GM19455 (cell line): ENCODE measurements at regions not wholly inside any gene's neighbourhood (a gene's known extent, or its start where the extent isn't known, plus 50 kb on each side); places are given as distances from the start of the nearest gene placed in this dataset.
"Not testable (repeated sequence)": the region's sequence is repeated elsewhere in the genome, so short reads cannot be mapped to it uniquely, and the experiment has no call there.

ENCODE experiments used
- ATAC-seq: cut with Tn5 transposase; IDR thresholded peaks from one replicate; pipeline ENCODE4 v1.9.1; 2021; ENCODE audit not compliant: unreplicated experiment

GRCh38 chr10:84571146-84571545 is 242.8 kb downstream of the CCSER2 start:
- no peak for ATAC-seq

- no peak for ATAC-seq
Measured at GRCh38 chr10:84574102-84574501, 245.7 kb downstream of the CCSER2 start.

- no peak for ATAC-seq
Measured at GRCh38 chr10:84581976-84582375, 253.6 kb downstream of the CCSER2 start.

- no peak for ATAC-seq
Measured at GRCh38 chr10:84583501-84583900, 255.1 kb downstream of the CCSER2 start.

GRCh38 chr10:84587789-84588188 is 259.4 kb downstream of the CCSER2 start:
- no peak for ATAC-seq

- ATAC-seq, result no peak
Measured at GRCh38 chr10:84588426-84588825, 260.0 kb downstream of the CCSER2 start.

GRCh38 chr10:84588971-84589370 is 260.6 kb downstream of the CCSER2 start:
- no peak for ATAC-seq

- no peak for ATAC-seq
Measured at GRCh38 chr10:84589526-84590205, 261.3 kb downstream of the CCSER2 start.

- no peak for ATAC-seq
Measured at GRCh38 chr10:84590327-84591193, 262.2 kb downstream of the CCSER2 start.

- no peak for ATAC-seq
Measured at GRCh38 chr10:84593506-84593905, 265.1 kb downstream of the CCSER2 start.

- ATAC-seq, result no peak
Measured at GRCh38 chr10:84596585-84596984, 268.2 kb downstream of the CCSER2 start.

GRCh38 chr10:84599254-84599653 is 270.9 kb downstream of the CCSER2 start:
- no peak for ATAC-seq

GRCh38 chr10:84600947-84601346 is 272.6 kb downstream of the CCSER2 start:
- no peak for ATAC-seq

GRCh38 chr10:84602543-84602942 is 274.2 kb downstream of the CCSER2 start:
- not testable (repeated sequence) for ATAC-seq

GRCh38 chr10:84603971-84604370 is 275.6 kb downstream of the CCSER2 start:
- no peak for ATAC-seq

GRCh38 chr10:84605802-84606201 is 277.4 kb downstream of the CCSER2 start:
- ATAC-seq, result no peak

GRCh38 chr10:84606428-84606827 is 278.0 kb downstream of the CCSER2 start:
- no peak for ATAC-seq

- no peak for ATAC-seq
Measured at GRCh38 chr10:84607044-84607443, 278.7 kb downstream of the CCSER2 start.

GRCh38 chr10:84607523-84607922 is 279.1 kb downstream of the CCSER2 start:
- ATAC-seq, result no peak

- ATAC-seq, result no peak
Measured at GRCh38 chr10:84608126-84608525, 279.7 kb downstream of the CCSER2 start.

- no peak for ATAC-seq
Measured at GRCh38 chr10:84613336-84614021, 285.1 kb downstream of the CCSER2 start.
